ENCODE measurements at regions not wholly inside any gene's neighbourhood (a gene's known extent, or its start where the extent isn't known, plus 50 kb on each side); places are given as distances from the start of the nearest gene placed in this dataset.

DNA sequence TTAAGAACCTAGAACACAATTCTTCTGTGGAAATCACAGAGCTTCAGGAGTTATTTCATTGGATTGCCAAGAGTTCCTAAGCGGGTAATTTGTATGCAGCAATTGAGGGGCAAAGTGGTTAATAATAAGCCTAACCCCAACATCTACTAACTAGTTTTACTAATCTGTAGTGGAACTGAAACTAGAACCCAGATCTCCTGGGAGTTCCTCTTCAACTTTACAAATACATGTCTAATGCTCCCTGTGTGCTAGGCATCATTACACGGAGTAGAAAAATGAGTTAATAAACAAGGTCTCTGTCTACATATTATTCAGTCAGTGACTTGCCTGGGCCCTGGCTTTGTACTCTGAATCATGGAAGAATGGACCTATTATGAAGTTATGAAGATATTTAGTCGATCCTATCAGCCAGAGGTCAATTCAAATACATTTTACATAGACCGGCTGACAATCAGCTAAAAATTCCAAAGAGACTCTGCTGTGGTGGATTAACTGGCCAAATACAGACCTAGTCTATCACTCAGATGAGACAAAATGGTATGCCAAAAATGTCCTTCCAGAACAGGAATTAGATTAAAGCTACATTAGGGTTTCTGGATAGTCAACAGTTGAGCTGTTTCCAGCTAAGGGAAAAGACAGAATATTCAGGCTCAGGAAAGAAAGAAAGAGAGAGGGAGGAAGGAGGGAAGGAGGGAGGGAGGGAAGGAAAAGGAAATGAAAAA lies 326.0 kb downstream of the FBXW7 start:
- Mint-ChIP-seq H3K9me3 (ENCODE audit: low read depth) (peaks cover 3% of the 10 kb centered on the region), H3K27me3 (no peaks in the 10 kb centered on the region), H3K4me3 (no peak overlapping the region), H3K27ac (no peak overlapping the region), H3K4me1 (no peaks in the 10 kb centered on the region), H3K36me3 (ENCODE audit: low read depth) (no peaks in the 10 kb centered on the region)
- ChIA-PET POLR2A (no interaction called here), CTCF (interaction anchor here (0.9 kb wide), 1 partner anchor 31 kb away, joined by 3 read pairs; no protein-coding TSS in a partner anchor)
- ATAC-seq (no peak), DNase-seq (no peak)
- intact Hi-C loops (cut with DNase I, micrococcal nuclease) = no loop called here

DNA sequence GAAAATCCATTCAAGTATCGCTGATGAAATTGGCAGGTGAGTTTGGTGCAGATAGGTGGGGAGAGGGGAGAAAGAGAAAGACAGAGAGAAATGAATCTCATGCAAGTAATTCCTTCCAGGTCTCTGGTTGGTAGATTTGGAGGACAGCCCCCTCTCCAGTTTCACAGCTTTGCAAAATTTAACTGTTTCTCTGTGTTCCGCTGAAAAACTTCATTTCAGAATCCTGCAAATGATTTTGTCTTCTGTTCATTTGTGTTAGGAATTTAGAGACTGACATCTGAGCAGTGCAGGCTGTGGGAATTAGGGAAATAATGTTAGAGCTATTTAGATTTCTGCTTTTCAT lies 328.5 kb downstream of the FBXW7 start:
- POLR2A ChIA-PET = interaction anchor here (0.6 kb wide), 1 partner anchor 211 kb away, joined by 4 read pairs; no protein-coding TSS in a partner anchor
- H3K9me3 Mint-ChIP-seq (ENCODE audit: low read depth) = no peaks in the 10 kb centered on the region

DNA sequence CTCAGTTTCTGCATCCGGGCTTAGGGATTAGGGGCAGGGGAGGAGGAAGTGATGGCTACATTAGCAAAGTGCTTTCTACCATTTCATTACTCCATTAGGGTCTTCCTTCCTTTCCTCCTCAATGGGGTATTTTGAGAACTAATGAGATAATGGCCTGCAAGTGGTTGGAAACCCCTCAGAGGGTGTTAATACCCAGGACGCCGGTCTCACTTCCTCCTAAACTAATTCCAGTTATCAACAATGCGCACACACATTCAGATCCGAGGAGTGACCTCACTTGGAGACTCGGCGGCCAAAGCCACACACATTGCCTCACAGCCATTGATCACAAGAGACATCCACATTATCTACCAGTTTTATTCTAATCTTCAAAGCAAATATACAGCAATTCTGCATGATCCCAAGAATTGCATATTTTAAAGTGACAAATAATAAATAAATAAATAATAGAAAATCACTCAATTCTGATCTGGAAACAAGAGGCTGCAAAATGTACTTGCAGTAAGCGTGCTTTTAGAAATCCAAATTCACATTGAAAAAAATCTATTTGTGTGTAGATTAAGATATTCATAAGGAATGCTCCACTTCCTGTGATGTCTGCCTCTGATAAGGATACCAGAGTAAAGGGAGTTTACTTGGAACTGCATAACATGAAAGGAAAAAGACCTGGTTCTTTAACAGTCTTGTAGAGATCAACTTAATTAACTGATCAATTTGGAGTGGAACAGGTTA lies 329.1 kb downstream of the FBXW7 start:
- CTCF ChIA-PET = no interaction called here
- H3K9me3 Mint-ChIP-seq (ENCODE audit: low read depth) = no peaks in the 10 kb centered on the region
- POLR2A ChIA-PET = interaction anchor here (0.6 kb wide), 1 partner anchor 212 kb away, joined by 4 read pairs; no protein-coding TSS in a partner anchor
- no peak overlapping the region for H3K27ac Mint-ChIP-seq
- no peak for DNase-seq
- intact Hi-C loops (cut with DNase I, micrococcal nuclease) = no loop called here
- H3K36me3 Mint-ChIP-seq (ENCODE audit: low read depth) = no peaks in the 10 kb centered on the region
- H3K27me3 Mint-ChIP-seq = no peaks in the 10 kb centered on the region
- ATAC-seq = no peak
- H3K4me1 Mint-ChIP-seq = no peaks in the 10 kb centered on the region
- H3K4me3 Mint-ChIP-seq = no peak overlapping the region

More for the DNA sequence above, 328.5 kb downstream of the FBXW7 start:
- no peak overlapping the region for H3K4me3 Mint-ChIP-seq
- no peaks in the 10 kb centered on the region for H3K4me1 Mint-ChIP-seq
- no peaks in the 10 kb centered on the region for H3K36me3 Mint-ChIP-seq (ENCODE audit: low read depth)
- H3K27me3 Mint-ChIP-seq = no peaks in the 10 kb centered on the region
- no peak for ATAC-seq
- CTCF ChIA-PET = interaction anchor here (0.6 kb wide), 1 partner anchor 9 kb away, joined by 3 read pairs; no protein-coding TSS in a partner anchor
- no peak for DNase-seq
- H3K27ac Mint-ChIP-seq = no peak overlapping the region
- intact Hi-C loops (cut with DNase I, micrococcal nuclease) = no loop called here

DNA sequence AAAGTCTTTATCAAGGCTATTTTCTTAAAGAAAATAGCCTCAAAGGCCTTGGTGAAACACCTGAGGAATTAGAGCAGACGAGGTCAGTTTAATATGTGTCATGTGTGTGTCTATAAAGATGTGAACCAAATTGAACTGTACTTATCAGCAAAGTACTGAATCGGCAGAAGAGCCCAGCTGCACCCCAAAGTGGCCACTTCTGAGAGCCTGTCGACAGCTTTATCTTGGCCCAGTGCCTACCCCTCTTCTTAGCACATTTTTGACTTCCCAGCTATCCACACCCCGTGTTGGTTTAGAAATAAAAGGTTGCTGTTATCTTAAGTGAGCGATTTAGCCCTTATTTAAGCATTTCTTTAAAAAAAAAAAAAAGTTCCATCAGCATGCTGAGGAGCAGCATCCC lies 329.7 kb downstream of the FBXW7 start:
- Mint-ChIP-seq H3K36me3 (ENCODE audit: low read depth) (no peaks in the 10 kb centered on the region), H3K4me3 (no peak overlapping the region), H3K9me3 (ENCODE audit: low read depth) (no peaks in the 10 kb centered on the region), H3K27ac (no peak overlapping the region), H3K27me3 (no peaks in the 10 kb centered on the region), H3K4me1 (no peaks in the 10 kb centered on the region)
- ATAC-seq (no peak), DNase-seq (no peak)
- intact Hi-C loops (cut with DNase I, micrococcal nuclease) = no loop called here
- ChIA-PET CTCF (no interaction called here), POLR2A (no interaction called here)

DNA sequence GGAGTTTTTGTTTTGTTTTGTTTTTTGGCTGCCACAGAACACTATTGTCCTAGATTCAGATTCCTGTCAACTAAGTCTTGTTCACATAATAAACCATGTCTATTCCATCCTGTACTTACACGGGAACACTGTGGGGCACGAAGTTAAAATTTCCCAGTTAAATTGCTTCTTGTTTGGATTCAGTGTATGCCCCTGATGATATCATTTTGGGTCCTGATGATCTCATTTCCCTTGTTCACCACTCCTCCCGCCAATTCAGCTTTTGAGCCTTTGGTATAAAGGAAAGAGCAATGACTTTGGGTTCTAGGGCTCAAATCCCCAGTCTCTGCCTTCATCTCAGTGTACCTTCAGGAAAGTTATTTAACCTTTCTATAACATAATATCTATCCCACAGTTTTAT lies 333.5 kb downstream of the FBXW7 start:
- Mint-ChIP-seq H3K9me3 (ENCODE audit: low read depth) (no peaks in the 10 kb centered on the region), H3K27me3 (no peaks in the 10 kb centered on the region), H3K27ac (no peak overlapping the region), H3K36me3 (ENCODE audit: low read depth) (no peaks in the 10 kb centered on the region), H3K4me3 (no peak overlapping the region), H3K4me1 (no peaks in the 10 kb centered on the region)
- CTCF ChIA-PET = interaction anchor here (0.6 kb wide), 1 partner anchor 68 kb away, joined by 3 read pairs; no protein-coding TSS in a partner anchor
- ATAC-seq (no peak), DNase-seq (no peak)
- POLR2A ChIA-PET = no interaction called here
- intact Hi-C loops (cut with DNase I, micrococcal nuclease) = no loop called here

DNA sequence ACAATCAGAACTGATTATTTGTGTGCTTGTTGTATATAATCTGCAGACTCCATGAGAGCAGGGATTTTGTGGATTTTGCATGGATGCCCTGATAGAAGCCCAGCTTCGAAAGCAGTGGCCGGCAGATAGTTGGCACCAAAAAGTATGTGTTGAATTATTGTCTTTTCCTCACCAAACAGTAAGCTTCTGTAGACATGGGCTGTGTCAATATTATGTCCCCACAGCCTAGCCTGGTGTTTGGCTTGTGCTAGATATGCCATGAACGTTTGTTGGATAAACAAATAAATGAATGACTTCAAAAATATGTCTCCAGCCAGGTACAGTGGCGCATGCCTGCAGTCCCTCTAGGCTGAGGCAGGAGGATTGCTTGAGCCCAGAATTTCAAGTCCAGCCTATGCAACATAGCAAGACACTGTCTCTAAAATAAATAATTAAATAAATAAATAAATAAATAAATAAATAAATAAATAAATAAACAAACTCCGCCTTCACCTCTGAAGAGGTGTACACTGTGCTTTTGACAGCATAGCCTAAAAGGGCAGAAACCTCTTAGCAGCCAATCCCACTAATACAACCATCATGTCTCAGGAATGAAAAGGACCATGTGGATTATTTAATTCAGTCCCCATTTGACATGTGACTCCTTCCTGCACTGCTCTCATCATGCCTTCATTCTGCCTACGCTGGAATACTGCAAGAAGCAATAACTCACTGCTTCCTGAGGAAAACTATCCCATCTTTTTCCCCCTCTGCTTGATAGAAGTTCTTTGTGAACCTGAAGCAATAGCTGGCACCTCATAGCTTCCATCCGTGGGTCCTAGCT lies 335.2 kb downstream of the FBXW7 start:
- no peaks in the 10 kb centered on the region for H3K27me3 Mint-ChIP-seq
- H3K4me1 Mint-ChIP-seq = no peaks in the 10 kb centered on the region
- POLR2A ChIA-PET = no interaction called here
- no peaks in the 10 kb centered on the region for H3K9me3 Mint-ChIP-seq (ENCODE audit: low read depth)
- no peak overlapping the region for H3K4me3 Mint-ChIP-seq
- no peak for ATAC-seq
- intact Hi-C loops (cut with DNase I, micrococcal nuclease) = no loop called here
- no peak for DNase-seq
- CTCF ChIA-PET = no interaction called here
- no peaks in the 10 kb centered on the region for H3K36me3 Mint-ChIP-seq (ENCODE audit: low read depth)
- H3K27ac Mint-ChIP-seq = no peak overlapping the region

DNA sequence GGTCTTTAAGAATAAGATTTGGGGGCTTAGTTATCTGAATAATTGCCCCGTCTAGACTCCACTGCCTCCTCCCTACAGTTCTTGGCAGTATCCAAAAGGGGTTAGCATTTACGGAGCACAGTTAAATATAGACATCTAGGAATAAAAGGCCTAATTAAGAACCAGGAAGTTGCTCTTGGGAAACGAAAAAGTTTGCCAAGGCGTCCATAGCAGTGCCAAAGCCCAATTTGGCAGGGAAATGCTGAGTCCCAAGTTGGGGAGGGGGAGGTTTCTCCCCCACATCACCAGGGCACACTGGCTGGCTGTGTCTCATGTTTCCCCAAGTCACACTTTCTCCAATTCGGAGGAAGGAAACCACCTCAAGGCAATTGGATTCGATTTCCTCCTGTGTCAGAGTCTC lies 338.7 kb downstream of the FBXW7 start:
- CTCF ChIA-PET = no interaction called here

DNA sequence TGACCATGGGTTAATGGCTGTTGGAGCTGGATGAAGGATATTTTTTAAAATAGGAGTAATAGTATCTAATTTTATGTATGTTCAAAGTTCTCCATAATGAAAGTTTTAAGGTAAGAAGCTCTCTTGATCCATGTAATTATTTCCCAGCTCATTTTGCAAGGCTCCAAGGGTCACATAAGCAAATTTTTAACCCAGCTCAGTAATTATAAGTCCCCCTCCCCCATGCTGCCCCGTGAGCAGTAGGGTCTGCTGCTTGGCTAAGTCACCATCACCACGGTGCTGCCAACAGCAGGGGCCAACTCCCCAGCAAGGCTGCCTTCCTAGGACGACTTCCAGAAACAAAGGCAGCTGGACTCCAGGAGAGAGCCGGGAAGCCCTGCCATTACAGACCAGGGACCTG lies 340.0 kb downstream of the FBXW7 start:
- Mint-ChIP-seq H3K27me3 (no peaks in the 10 kb centered on the region), H3K4me3 (no peak overlapping the region), H3K27ac (no peak overlapping the region), H3K36me3 (ENCODE audit: low read depth) (no peaks in the 10 kb centered on the region), H3K9me3 (ENCODE audit: low read depth) (peaks cover 2% of the 10 kb centered on the region), H3K4me1 (no peaks in the 10 kb centered on the region)
- intact Hi-C loops (cut with DNase I, micrococcal nuclease) = no loop called here
- POLR2A ChIA-PET = no interaction called here
- CTCF ChIA-PET = no interaction called here
- ATAC-seq (no peak), DNase-seq (no peak)

More for the DNA sequence above, 338.7 kb downstream of the FBXW7 start:
- ATAC-seq (no peak), DNase-seq (no peak)
- Mint-ChIP-seq H3K27me3 (no peaks in the 10 kb centered on the region), H3K27ac (no peak overlapping the region), H3K36me3 (ENCODE audit: low read depth) (no peaks in the 10 kb centered on the region), H3K4me3 (no peak overlapping the region), H3K4me1 (no peaks in the 10 kb centered on the region), H3K9me3 (ENCODE audit: low read depth) (peaks cover 2% of the 10 kb centered on the region)
- intact Hi-C loops (cut with DNase I, micrococcal nuclease) = no loop called here
- POLR2A ChIA-PET = no interaction called here

DNA sequence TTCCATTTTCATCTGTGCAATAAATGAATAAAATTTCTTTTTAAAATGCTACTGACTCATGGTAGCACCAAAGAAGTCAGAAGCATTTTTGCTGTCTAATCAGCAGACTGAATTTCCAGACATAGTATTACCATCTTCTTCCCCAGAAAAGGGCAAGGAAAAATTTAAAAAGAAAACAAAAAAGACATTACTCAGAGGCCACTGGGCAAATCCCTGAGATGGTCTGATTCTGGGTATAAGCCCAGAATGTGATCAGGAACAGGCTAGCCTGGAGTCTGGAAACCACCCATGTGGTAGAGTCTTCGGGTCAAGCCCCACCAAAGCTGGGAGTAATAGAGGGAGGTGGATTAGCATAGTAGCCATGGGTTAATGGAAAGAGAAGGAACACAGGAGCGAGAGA lies 342.8 kb downstream of the FBXW7 start:
- ChIA-PET CTCF (no interaction called here), POLR2A (no interaction called here)
- DNase-seq (no peak), ATAC-seq (no peak)
- H3K27me3 Mint-ChIP-seq = no peaks in the 10 kb centered on the region
- H3K27ac Mint-ChIP-seq = no peak overlapping the region
- H3K4me1 Mint-ChIP-seq = peaks cover 13% of the 10 kb centered on the region
- peaks cover 2% of the 10 kb centered on the region for H3K9me3 Mint-ChIP-seq (ENCODE audit: low read depth)
- H3K4me3 Mint-ChIP-seq = no peak overlapping the region
- intact Hi-C loops (cut with DNase I, micrococcal nuclease) = no loop called here
- no peaks in the 10 kb centered on the region for H3K36me3 Mint-ChIP-seq (ENCODE audit: low read depth)

DNA sequence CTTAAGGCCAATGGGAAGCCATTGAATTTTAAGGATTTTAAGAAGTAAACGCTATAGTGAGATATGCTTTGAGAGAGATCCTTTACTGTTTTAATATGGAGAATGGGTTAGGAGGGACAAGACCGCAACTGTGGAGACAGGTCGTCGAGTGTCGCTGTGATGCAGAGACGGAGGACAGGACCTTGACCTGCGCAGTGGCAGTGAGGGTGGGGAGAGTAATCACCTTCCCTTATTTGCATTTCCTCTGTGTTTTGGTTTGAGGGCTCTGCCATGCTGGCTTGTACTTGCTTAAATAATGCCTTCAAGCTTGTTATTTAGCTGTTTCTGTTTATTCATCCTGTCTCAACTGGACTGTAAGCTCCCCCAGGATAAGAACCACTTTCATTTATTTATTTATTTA lies 345.0 kb downstream of the FBXW7 start:
- Mint-ChIP-seq H3K27me3 (no peaks in the 10 kb centered on the region), H3K4me1 (peaks cover 13% of the 10 kb centered on the region), H3K27ac (no peak overlapping the region), H3K36me3 (ENCODE audit: low read depth) (no peaks in the 10 kb centered on the region), H3K4me3 (no peak overlapping the region), H3K9me3 (ENCODE audit: low read depth) (peaks cover 2% of the 10 kb centered on the region)
- intact Hi-C loops (cut with DNase I, micrococcal nuclease) = no loop called here
- ChIA-PET POLR2A (no interaction called here), CTCF (no interaction called here)
- DNase-seq = no peak
- no peak for ATAC-seq

DNA sequence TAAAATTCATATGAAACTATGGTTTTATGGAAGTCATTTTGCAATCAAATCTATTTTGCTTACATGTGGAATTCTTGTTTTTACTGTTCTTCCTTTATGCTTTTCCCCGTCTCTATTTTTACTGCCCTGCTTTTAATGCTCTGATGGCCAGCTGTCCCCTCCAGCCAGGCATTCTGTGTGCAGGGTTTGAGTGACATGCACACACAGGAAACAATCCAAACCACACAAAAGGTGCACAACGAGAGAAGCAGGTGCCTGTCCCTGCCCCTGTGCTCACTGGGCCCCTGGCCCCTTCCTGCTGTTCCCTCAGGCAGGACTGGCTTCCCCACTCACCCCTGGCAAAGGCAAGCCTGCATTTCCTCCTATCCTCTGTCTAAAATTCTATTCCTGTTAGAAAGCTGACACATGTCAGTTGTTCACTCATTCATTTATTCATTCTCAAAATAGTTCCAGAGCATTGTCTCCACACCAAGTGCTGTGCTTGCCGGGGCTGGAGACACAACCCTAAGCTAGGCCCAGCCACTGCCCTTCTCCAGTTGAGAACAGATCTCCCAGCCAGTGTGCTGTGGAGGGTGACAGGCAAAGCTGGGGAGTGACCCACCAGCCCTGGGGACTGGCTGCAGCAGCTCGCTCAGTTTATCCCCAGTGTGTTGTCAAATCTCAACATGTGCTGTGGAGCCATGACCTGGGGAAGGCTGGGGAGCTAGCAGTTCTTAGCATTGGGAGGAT lies 346.3 kb downstream of the FBXW7 start:
- Mint-ChIP-seq H3K27me3 (no peaks in the 10 kb centered on the region), H3K27ac (peak overlapping the region; percentile 35), H3K4me1 (peaks cover 13% of the 10 kb centered on the region), H3K4me3 (no peak overlapping the region), H3K9me3 (ENCODE audit: low read depth) (peaks cover 2% of the 10 kb centered on the region), H3K36me3 (ENCODE audit: low read depth) (no peaks in the 10 kb centered on the region)
- DNase-seq = no peak
- POLR2A ChIA-PET = no interaction called here
- no peak for ATAC-seq
- CTCF ChIA-PET = interaction anchor here (0.6 kb wide), 1 partner anchor 309 kb away, joined by 3 read pairs; no protein-coding TSS in a partner anchor
- intact Hi-C loops (cut with DNase I, micrococcal nuclease) = no loop called here

All from activated CD4-positive, alpha-beta T cell treated with anti-CD3 and anti-CD28 coated beads for 36 hours (primary cell).